ENCODE measurements at regions not wholly inside any gene's neighbourhood (a gene's known extent, or its start where the extent isn't known, plus 50 kb on each side); places are given as distances from the start of the nearest gene placed in this dataset.

- no peak for DNase-seq
Observed at GRCh38 chr4:58679886-58680285, 1569.7 kb upstream of the IGFBP7 start.

GRCh38 chr4:58679051-58679450 is 1568.9 kb upstream of the IGFBP7 start:
- no peak for DNase-seq

GRCh38 chr4:58669783-58670182 is 1559.6 kb upstream of the IGFBP7 start:
- DNase-seq, result no peak

- no peak for DNase-seq
Observed at GRCh38 chr4:58665649-58666048, 1555.5 kb upstream of the IGFBP7 start.

- DNase-seq, result no peak
Observed at GRCh38 chr4:58658701-58659100, 1548.5 kb upstream of the IGFBP7 start.

GRCh38 chr4:58653251-58653650 is 1543.1 kb upstream of the IGFBP7 start:
- DNase-seq, result no peak

- no peak for DNase-seq
Observed at GRCh38 chr4:58649226-58649625, 1539.0 kb upstream of the IGFBP7 start.

GRCh38 chr4:58646126-58646525 is 1535.9 kb upstream of the IGFBP7 start:
- DNase-seq, result no peak

GRCh38 chr4:58644549-58644948 is 1534.4 kb upstream of the IGFBP7 start:
- no peak for DNase-seq

- DNase-seq, result no peak
Observed at GRCh38 chr4:58636381-58636780, 1526.2 kb upstream of the IGFBP7 start.

GRCh38 chr4:58617226-58617625 is 1507.0 kb upstream of the IGFBP7 start:
- DNase-seq, result no peak

GRCh38 chr4:58611012-58611411 is 1500.8 kb upstream of the IGFBP7 start:
- no peak for DNase-seq

GRCh38 chr4:58606303-58606702 is 1496.1 kb upstream of the IGFBP7 start:
- DNase-seq, result no peak

- DNase-seq, result no peak
Observed at GRCh38 chr4:58603951-58604350, 1493.8 kb upstream of the IGFBP7 start.

GRCh38 chr4:58602731-58603359 is 1492.7 kb upstream of the IGFBP7 start:
- no peak for DNase-seq

GRCh38 chr4:58602022-58602421 is 1491.8 kb upstream of the IGFBP7 start:
- no peak for DNase-seq

- DNase-seq, result no peak
Observed at GRCh38 chr4:58600290-58600689, 1490.1 kb upstream of the IGFBP7 start.

- no peak for DNase-seq
Observed at GRCh38 chr4:58590722-58591121, 1480.5 kb upstream of the IGFBP7 start.

GRCh38 chr4:58587856-58588255 is 1477.7 kb upstream of the IGFBP7 start:
- no peak for DNase-seq

- DNase-seq, result no peak
Observed at GRCh38 chr4:58566260-58566659, 1456.1 kb upstream of the IGFBP7 start.

- DNase-seq, result no peak
Observed at GRCh38 chr4:58564695-58565475, 1454.7 kb upstream of the IGFBP7 start.

GRCh38 chr4:58561170-58561569 is 1451.0 kb upstream of the IGFBP7 start:
- DNase-seq, result no peak

- DNase-seq, result no peak
Observed at GRCh38 chr4:58560736-58561135, 1450.6 kb upstream of the IGFBP7 start.

- no peak for DNase-seq
Observed at GRCh38 chr4:58553679-58554078, 1443.5 kb upstream of the IGFBP7 start.

GRCh38 chr4:58553031-58553430 is 1442.8 kb upstream of the IGFBP7 start:
- DNase-seq, result no peak
